AG04449 (cell line): ENCODE measurements at regions not wholly inside any gene's neighbourhood (a gene's known extent, or its start where the extent isn't known, plus 50 kb on each side); places are given as distances from the start of the nearest gene placed in this dataset.
"Not testable (repeated sequence)": the region's sequence is repeated elsewhere in the genome, so short reads cannot be mapped to it uniquely, and the experiment has no call there.

Experiments used
- CTCF ChIA-PET: fragments of 350-600 bp; formaldehyde crosslinking; extraction: SDS; loops from one replicate; lab custom pipeline; 2021; ENCODE audit warnings: antibody characterized with exemption; lab: Yijun Ruan, JAX
- POLR2A ChIA-PET: fragments of 400-600, 350-600 bp; formaldehyde crosslinking; extraction: SDS; loops from one replicate; lab custom pipeline; 2020; ENCODE audit warnings: antibody characterized with exemption, inconsistent platforms; lab: Yijun Ruan, JAX
- DNase-seq: peaks from one replicate; pipeline ENCODE4 v3.0.0-alpha.2; 2010; ENCODE audit warnings: low read depth, low spot score
- H3K4me3 ChIP-seq: 2 replicates; pipeline ENCODE4 v1.5.1; 2011; ENCODE audit warnings: low read depth, mild to moderate bottlenecking, control low read depth, low read length
- TF ChIP-seq, protein P1 (sequence below): IDR thresholded peaks from one replicate; pipeline ENCODE4 v1.5.1; 2011; ENCODE audit warnings: mild to moderate bottlenecking, moderate library complexity, low read length, control low read depth, inconsistent platforms; ENCODE audit not compliant: insufficient read depth; ENCODE audit errors: missing control alignments

DNA sequence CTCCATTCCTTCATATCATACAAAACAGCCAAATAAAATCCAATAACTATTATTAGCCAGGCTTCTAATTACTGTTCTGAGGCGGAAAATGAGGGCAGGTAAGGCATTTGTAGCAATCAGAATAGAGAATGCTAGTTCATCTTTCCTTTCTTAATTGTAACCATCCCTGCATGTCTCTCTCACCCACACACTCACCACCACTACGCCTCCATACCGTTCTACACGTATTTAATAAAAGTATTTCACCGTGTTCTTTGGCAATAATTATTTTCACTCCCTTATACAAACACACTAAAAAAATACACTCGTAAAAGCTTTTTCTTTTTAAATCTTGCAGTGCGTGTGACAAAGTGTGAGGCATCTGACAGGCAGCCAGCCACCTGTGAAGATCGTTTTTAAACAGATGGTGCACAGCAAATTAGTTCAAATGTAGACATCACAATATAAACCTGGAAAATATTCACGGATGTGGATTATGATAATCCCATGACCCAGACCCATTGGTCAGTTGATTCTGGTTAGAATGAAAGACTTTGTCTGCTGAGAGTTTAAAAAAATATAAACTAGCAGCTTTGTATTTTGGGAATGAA is 653.6 kb downstream of the REEP3 start:
- DNase-seq = no peak
- TF ChIP-seq, protein P1, sequence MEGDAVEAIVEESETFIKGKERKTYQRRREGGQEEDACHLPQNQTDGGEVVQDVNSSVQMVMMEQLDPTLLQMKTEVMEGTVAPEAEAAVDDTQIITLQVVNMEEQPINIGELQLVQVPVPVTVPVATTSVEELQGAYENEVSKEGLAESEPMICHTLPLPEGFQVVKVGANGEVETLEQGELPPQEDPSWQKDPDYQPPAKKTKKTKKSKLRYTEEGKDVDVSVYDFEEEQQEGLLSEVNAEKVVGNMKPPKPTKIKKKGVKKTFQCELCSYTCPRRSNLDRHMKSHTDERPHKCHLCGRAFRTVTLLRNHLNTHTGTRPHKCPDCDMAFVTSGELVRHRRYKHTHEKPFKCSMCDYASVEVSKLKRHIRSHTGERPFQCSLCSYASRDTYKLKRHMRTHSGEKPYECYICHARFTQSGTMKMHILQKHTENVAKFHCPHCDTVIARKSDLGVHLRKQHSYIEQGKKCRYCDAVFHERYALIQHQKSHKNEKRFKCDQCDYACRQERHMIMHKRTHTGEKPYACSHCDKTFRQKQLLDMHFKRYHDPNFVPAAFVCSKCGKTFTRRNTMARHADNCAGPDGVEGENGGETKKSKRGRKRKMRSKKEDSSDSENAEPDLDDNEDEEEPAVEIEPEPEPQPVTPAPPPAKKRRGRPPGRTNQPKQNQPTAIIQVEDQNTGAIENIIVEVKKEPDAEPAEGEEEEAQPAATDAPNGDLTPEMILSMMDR = no peak
- no peak overlapping the region for H3K4me3 ChIP-seq
- ChIA-PET POLR2A (no interaction called here), CTCF (no interaction called here)

GRCh38 chr10:64175271-64175962 is 654.2 kb downstream of the REEP3 start:
- no peak overlapping the region for H3K4me3 ChIP-seq
- TF ChIP-seq, protein P1 = no peak
- ChIA-PET POLR2A (no interaction called here), CTCF (no interaction called here)
- DNase-seq = no peak

DNA sequence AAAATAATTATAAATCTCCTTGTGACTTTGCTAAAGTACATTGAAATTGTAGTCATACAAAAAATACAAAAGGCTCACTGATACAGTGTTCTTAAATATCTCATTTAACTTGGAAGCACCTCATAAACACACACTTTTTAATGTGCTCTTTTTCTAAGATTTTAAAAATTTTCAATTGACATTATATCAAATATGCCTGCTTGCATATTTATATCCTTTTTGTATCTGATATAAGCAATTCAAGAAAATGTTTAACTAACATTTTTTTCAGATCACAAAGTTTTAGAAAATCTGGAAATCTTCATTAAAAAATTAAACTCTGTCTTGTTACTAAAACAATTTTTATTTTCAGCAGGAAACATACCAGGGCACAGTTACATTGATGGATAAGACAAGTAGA is 661.5 kb downstream of the REEP3 start:
- ChIA-PET CTCF (no interaction called here), POLR2A (no interaction called here)
- no peak overlapping the region for H3K4me3 ChIP-seq
- DNase-seq = no peak
- TF ChIP-seq, protein P1 = no peak

GRCh38 chr10:64191286-64191685 is 670.1 kb downstream of the REEP3 start:
- ChIA-PET CTCF (no interaction called here), POLR2A (no interaction called here)
- DNase-seq = no peak
- H3K4me3 ChIP-seq = no peak overlapping the region
- TF ChIP-seq, protein P1 = no peak

DNA sequence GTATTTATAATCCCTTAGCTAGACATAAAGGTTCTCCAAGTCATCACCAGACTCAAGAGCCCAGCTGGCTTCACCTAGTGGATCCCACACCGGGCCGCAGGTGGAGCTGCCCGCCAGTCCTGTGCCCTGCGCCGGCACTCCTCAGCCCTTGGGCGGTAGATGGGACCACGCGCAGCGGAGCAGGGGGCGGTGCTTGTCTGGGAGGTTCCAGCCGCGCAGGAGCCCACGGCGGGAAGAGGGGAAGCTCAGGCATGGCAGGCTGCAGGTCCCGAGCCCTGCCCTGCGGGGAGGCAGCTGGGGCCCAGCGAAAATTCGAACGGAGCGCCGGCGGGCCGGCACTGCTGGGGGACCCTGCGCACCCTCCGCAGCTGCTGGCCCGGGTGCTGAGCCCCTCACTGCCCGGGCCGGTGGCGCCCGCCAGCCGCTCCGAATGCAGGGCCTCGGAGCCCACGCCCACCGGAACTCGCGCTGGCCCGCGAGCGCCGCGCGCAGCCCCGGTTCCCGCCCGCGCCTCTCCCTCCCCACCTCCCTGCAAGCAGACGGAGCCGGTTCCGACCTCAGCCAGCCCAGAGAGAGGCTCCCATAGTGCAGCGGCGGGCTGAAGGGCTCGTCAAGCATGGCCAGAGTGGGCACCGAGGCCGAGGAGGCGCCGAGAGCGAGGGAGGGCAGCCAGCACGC is 675.6 kb downstream of the REEP3 start:
- ChIA-PET POLR2A (no interaction called here), CTCF (no interaction called here)
- TF ChIP-seq, protein P1 = no peak
- H3K4me3 ChIP-seq = no peak overlapping the region
- DNase-seq = no peak

DNA sequence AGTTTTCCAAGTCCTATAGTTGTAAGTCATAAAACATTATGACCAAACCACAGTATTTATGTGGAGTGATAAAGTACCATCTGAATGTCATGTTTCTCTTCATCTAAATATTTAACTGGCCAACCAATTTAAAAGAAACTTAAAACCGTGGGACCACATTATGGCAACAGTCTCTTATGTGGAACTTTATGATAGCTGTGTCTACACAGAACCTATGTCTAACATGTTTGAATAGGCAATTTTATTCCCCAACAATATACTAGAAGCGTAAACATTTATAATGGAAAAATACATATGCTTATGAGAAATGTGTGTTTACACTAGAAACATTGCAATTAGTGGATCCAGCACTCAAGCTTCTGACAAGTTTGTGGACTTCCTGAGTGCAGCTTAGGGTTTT is 680.7 kb downstream of the REEP3 start:
- TF ChIP-seq, protein P1 = no peak
- no peak overlapping the region for H3K4me3 ChIP-seq
- DNase-seq = no peak
- CTCF ChIA-PET = no interaction called here
- POLR2A ChIA-PET = no interaction called here

DNA sequence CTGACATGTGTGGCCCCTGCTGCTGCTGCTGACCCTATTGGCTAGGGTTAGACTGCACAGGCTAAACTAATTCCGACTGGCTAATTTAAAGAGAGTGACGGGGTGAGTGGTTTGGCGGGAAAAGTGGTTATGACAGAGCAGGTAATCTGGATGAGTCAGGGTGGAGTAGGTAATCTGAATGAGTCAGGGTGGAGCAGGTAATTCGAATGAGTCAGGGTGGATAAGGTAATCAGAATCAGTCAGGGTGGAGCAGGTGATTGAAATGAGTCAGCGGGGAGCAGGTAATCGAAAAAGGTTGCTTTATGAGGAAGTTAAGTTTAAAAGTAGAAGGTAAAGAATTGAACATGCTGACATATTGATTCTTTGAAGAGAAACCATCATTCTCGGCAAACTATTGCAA is 683.3 kb downstream of the REEP3 start:
- H3K4me3 ChIP-seq, POLR2A ChIA-PET, CTCF ChIA-PET, DNase-seq: not testable (repeated sequence)
